ENCODE measurements at regions not wholly inside any gene's neighbourhood (a gene's known extent, or its start where the extent isn't known, plus 50 kb on each side); places are given as distances from the start of the nearest gene placed in this dataset.

GRCh38 chr15:38944536-38944935, 379.9 kb upstream of the RASGRP1 start:
- no peak for ATAC-seq (ENCODE audit: insufficient number of reproducible peaks, low FRiP score, low read depth)
- Histone ChIP-seq H3K4me3 (no peak overlapping the region), H3K9me3 (no peaks in the 10 kb centered on the region), H3K4me1 (ENCODE audit: control insufficient read depth in 1 of 2, low read depth in 2 of 2) (no peaks in the 10 kb centered on the region), H3K36me3 (no peaks in the 10 kb centered on the region), H3K27ac (no peak overlapping the region), H3K27me3 (replicated peaks; ENCODE audit: insufficient read depth) (no peaks in the 10 kb centered on the region)
- DNase-seq (ENCODE audit: low spot score), result no peak
- TF ChIP-seq CTCF (IDR thresholded peaks at IDR 0.05), result no peak

- H3K36me3 ChIP-seq, result no peaks in the 10 kb centered on the region
- ATAC-seq (ENCODE audit: insufficient number of reproducible peaks, low FRiP score, low read depth) (no peak), DNase-seq (ENCODE audit: low spot score) (no peak)
- H3K27ac ChIP-seq, result no peak overlapping the region
- no peak for TF ChIP-seq CTCF (IDR thresholded peaks at IDR 0.05)
- H3K4me1 ChIP-seq (ENCODE audit: control insufficient read depth in 1 of 2, low read depth in 2 of 2), result no peaks in the 10 kb centered on the region
- H3K4me3 ChIP-seq, result no peak overlapping the region
- H3K27me3 ChIP-seq (replicated peaks; ENCODE audit: insufficient read depth), result no peaks in the 10 kb centered on the region
- H3K9me3 ChIP-seq, result no peaks in the 10 kb centered on the region
Observed at GRCh38 chr15:38945551-38946298, 381.1 kb upstream of the RASGRP1 start.

- no peak for TF ChIP-seq CTCF (IDR thresholded peaks at IDR 0.05)
- Histone ChIP-seq H3K27me3 (replicated peaks; ENCODE audit: insufficient read depth) (no peaks in the 10 kb centered on the region), H3K4me3 (no peak overlapping the region), H3K4me1 (ENCODE audit: control insufficient read depth in 1 of 2, low read depth in 2 of 2) (no peaks in the 10 kb centered on the region), H3K9me3 (no peaks in the 10 kb centered on the region), H3K27ac (no peak overlapping the region), H3K36me3 (no peaks in the 10 kb centered on the region)
- ATAC-seq (ENCODE audit: insufficient number of reproducible peaks, low FRiP score, low read depth), result no peak
- DNase-seq (ENCODE audit: low spot score), result no peak
Observed at GRCh38 chr15:38954090-38954489, 389.5 kb upstream of the RASGRP1 start.

- no peak overlapping the region for H3K4me3 ChIP-seq
- TF ChIP-seq CTCF (IDR thresholded peaks at IDR 0.05), result no peak
- H3K36me3 ChIP-seq, result no peaks in the 10 kb centered on the region
- H3K4me1 ChIP-seq (ENCODE audit: control insufficient read depth in 1 of 2, low read depth in 2 of 2), result no peaks in the 10 kb centered on the region
- ATAC-seq (ENCODE audit: insufficient number of reproducible peaks, low FRiP score, low read depth), result no peak
- DNase-seq (ENCODE audit: low spot score), result no peak
- H3K9me3 ChIP-seq, result no peaks in the 10 kb centered on the region
- no peak overlapping the region for H3K27ac ChIP-seq
- no peaks in the 10 kb centered on the region for H3K27me3 ChIP-seq (replicated peaks; ENCODE audit: insufficient read depth)
Observed at GRCh38 chr15:38961456-38961855, 396.8 kb upstream of the RASGRP1 start.

- no peaks in the 10 kb centered on the region for H3K27me3 ChIP-seq (replicated peaks; ENCODE audit: insufficient read depth)
- H3K9me3 ChIP-seq, result no peaks in the 10 kb centered on the region
- no peaks in the 10 kb centered on the region for H3K36me3 ChIP-seq
- H3K27ac ChIP-seq, result no peak overlapping the region
- H3K4me3 ChIP-seq, result no peak overlapping the region
- ATAC-seq (ENCODE audit: insufficient number of reproducible peaks, low FRiP score, low read depth) (no peak), DNase-seq (ENCODE audit: low spot score) (no peak)
- H3K4me1 ChIP-seq (ENCODE audit: control insufficient read depth in 1 of 2, low read depth in 2 of 2), result no peaks in the 10 kb centered on the region
- TF ChIP-seq CTCF (IDR thresholded peaks at IDR 0.05), result no peak
Observed at GRCh38 chr15:38961931-38962330, 397.3 kb upstream of the RASGRP1 start.

All from thoracic aorta (tissue), 2 donors.